ENCODE measurements at regions not wholly inside any gene's neighbourhood (a gene's known extent, or its start where the extent isn't known, plus 50 kb on each side); places are given as distances from the start of the nearest gene placed in this dataset.

GRCh38 chrX:126395909-126396308, 156.7 kb downstream of the DCAF12L1 start:
- no peak for DNase-seq

GRCh38 chrX:126394681-126395080, 157.9 kb downstream of the DCAF12L1 start:
- no peak for DNase-seq

- DNase-seq = no peak
These were observed 159.3 kb downstream of the DCAF12L1 start for GRCh38 chrX:126393284-126393683.

- DNase-seq = no peak
These were observed 176.1 kb downstream of the DCAF12L1 start for GRCh38 chrX:126376465-126376864.

GRCh38 chrX:126342859-126343258, 176.8 kb upstream of the DCAF12L2 start:
- DNase-seq = no peak

- DNase-seq = no peak
These were observed 173.8 kb upstream of the DCAF12L2 start for GRCh38 chrX:126339928-126340327.

GRCh38 chrX:126338916-126339315, 172.8 kb upstream of the DCAF12L2 start:
- DNase-seq = no peak

GRCh38 chrX:126300401-126300800, 134.3 kb upstream of the DCAF12L2 start:
- DNase-seq = no peak

- peak in 1 of 56 donors; percentile 0 for DNase-seq
These were observed 106.9 kb upstream of the DCAF12L2 start for GRCh38 chrX:126272795-126273497.

- DNase-seq = no peak
These were observed 99.0 kb upstream of the DCAF12L2 start for GRCh38 chrX:126265116-126265515.

GRCh38 chrX:126238220-126238619, 72.1 kb upstream of the DCAF12L2 start:
- no peak for DNase-seq

GRCh38 chrX:126237524-126237923, 71.4 kb upstream of the DCAF12L2 start:
- no peak for DNase-seq
